Suprapubic skin (tissue), 4 donors: ENCODE measurements at regions not wholly inside any gene's neighbourhood (a gene's known extent, or its start where the extent isn't known, plus 50 kb on each side); places are given as distances from the start of the nearest gene placed in this dataset.

Experiments used
- DNase-seq, 2 donors: peaks; one replicate each; pipeline ENCODE4 v3.0.0-alpha.2; 2019; ENCODE audit warnings: low spot score in 2 of 2
- H3K27ac ChIP-seq: fragments of 200-600 bp; sonication (generic); one replicate; pipeline ENCODE4 v1.5.1; 2019
- H3K27me3 ChIP-seq: fragments of 200-600 bp; sonication (generic); one replicate; pipeline ENCODE4 v1.5.1; 2019
- H3K36me3 ChIP-seq: fragments of 200-600 bp; sonication (generic); one replicate; pipeline ENCODE4 v1.5.1; 2019
- H3K4me1 ChIP-seq: fragments of 200-600 bp; sonication (generic); one replicate; pipeline ENCODE4 v1.5.1; 2019
- H3K4me3 ChIP-seq: fragments of 200-600 bp; sonication (generic); one replicate; pipeline ENCODE4 v1.5.1; 2019; ENCODE audit warnings: mild to moderate bottlenecking
- H3K9me3 ChIP-seq: fragments of 200-600 bp; sonication (generic); one replicate; pipeline ENCODE4 v1.5.1; 2019
- EP300 ChIP-seq: sonication (generic); formaldehyde crosslinking; IDR thresholded peaks from one replicate; pipeline ENCODE4 v1.6.1; 2017; ENCODE audit warnings: antibody characterized with exemption
- POLR2A ChIP-seq, 2 donors: fragments of 450-650 bp; IDR thresholded peaks; one replicate each; pipeline ENCODE4 v1.6.1; 2017; ENCODE audit warnings: antibody characterized with exemption in 2 of 2, mild to moderate bottlenecking in 2 of 2, moderate library complexity in 2 of 2
- POLR2AphosphoS5 ChIP-seq, 3 donors: sonication (generic); formaldehyde crosslinking; IDR thresholded peaks; one replicate each; pipeline ENCODE4 v1.6.1; 2017; ENCODE audit warnings: antibody characterized with exemption in 3 of 3
- WGBS: methylation state at CpG from one replicate; pipeline ENCODE4 v1.1.5; 2018; 5-methylcytosine and 5-hydroxymethylcytosine counted together
- TF ChIP-seq, protein P1 (sequence below), 2 donors: fragments of 200-600 bp in 1 of 2; fragments of 450-650 bp in 1 of 2; sonication (generic) in 1 of 2; IDR thresholded peaks; one replicate each; pipeline ENCODE4 v1.5.1; 2016 to 2019; ENCODE audit warnings: antibody characterized with exemption in 2 of 2, mild to moderate bottlenecking in 1 of 2, moderate library complexity in 1 of 2

DNA sequence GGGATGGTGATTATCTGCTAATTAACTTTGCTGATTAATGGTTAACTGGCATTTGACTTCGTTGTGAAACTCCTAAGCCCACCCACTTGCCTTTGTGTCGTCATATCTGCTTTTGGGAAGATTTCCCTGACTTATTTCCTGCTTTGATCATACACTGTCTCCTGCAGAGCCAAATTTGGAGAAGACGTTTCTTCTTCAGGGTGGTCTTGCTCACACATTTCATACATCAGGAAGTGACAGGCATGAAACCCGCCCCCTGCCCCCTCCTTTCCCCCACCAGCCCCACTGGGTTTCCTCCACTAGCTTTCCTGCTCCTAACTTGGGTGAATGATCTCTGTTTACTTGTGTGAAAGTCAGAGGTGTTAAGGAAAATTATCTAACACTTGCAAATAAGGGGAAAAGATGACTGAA, 300.1 kb downstream of the TSN start:
- Histone ChIP-seq H3K27ac (no peak overlapping the region), H3K4me3 (no peak overlapping the region), H3K9me3 (no peaks in the 10 kb centered on the region), H3K27me3 (no peaks in the 10 kb centered on the region), H3K36me3 (no peaks in the 10 kb centered on the region), H3K4me1 (no peaks in the 10 kb centered on the region)
- TF ChIP-seq EP300 (no peak), POLR2AphosphoS5 (IDR thresholded peaks at IDR 0.05) (no peak), POLR2A (IDR thresholded peaks at IDR 0.05) (no peak)
- TF ChIP-seq, protein P1, sequence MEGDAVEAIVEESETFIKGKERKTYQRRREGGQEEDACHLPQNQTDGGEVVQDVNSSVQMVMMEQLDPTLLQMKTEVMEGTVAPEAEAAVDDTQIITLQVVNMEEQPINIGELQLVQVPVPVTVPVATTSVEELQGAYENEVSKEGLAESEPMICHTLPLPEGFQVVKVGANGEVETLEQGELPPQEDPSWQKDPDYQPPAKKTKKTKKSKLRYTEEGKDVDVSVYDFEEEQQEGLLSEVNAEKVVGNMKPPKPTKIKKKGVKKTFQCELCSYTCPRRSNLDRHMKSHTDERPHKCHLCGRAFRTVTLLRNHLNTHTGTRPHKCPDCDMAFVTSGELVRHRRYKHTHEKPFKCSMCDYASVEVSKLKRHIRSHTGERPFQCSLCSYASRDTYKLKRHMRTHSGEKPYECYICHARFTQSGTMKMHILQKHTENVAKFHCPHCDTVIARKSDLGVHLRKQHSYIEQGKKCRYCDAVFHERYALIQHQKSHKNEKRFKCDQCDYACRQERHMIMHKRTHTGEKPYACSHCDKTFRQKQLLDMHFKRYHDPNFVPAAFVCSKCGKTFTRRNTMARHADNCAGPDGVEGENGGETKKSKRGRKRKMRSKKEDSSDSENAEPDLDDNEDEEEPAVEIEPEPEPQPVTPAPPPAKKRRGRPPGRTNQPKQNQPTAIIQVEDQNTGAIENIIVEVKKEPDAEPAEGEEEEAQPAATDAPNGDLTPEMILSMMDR (IDR thresholded peaks at IDR 0.05), result no peak
- DNase-seq, result no peak
- 11% methylated on average over 4 of the region's 4 CpGs for WGBS

DNA sequence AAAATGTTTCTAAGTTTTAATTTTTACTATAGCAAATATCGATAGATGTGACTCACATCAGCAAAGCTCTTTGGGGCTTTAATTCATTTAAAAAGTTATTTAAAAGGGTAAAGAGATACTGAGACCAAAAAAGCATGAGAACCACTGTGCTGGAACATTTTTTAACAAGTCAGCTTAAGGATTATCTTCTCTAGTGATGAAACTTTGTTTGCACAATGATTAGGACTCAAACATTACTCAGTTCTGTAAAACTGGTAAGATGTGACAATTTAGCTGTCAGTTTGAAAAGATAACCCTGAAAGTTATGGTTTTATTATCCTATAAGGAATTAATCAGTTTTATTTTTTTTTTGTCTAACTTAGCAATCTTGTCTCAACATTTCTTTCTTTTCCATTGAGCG, 301.4 kb downstream of the TSN start:
- Histone ChIP-seq H3K27me3 (no peaks in the 10 kb centered on the region), H3K27ac (no peak overlapping the region), H3K36me3 (no peaks in the 10 kb centered on the region), H3K4me3 (no peak overlapping the region), H3K4me1 (no peaks in the 10 kb centered on the region), H3K9me3 (no peaks in the 10 kb centered on the region)
- no peak for DNase-seq
- 71% methylated on average over 2 of the region's 2 CpGs for WGBS
- no peak for TF ChIP-seq POLR2A (IDR thresholded peaks at IDR 0.05)

DNA sequence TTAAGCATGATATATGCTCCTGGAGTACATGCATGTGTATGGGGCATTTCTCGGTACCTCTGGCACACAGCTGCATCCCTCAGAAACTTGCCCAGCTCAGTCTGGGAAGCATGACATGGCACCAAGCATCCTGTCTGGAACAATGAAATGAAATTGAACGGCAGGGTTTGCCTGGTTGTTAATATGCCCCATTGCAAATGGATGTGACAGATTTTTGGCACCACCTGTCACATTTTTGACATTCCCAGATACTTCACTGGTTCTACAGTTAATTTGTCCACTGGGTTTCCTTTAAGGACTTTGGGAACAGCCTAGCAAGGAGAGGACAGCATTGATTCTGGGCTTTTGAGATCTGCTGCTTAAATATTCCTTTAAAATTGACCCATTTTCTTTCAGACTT, 305.8 kb downstream of the TSN start:
- Histone ChIP-seq H3K27me3 (no peaks in the 10 kb centered on the region), H3K4me1 (no peaks in the 10 kb centered on the region), H3K27ac (no peak overlapping the region), H3K9me3 (no peaks in the 10 kb centered on the region), H3K4me3 (no peak overlapping the region), H3K36me3 (no peaks in the 10 kb centered on the region)
- TF ChIP-seq POLR2AphosphoS5 (IDR thresholded peaks at IDR 0.05) (no peak), EP300 (no peak), POLR2A (IDR thresholded peaks at IDR 0.05) (no peak)
- TF ChIP-seq, protein P1 (IDR thresholded peaks at IDR 0.05), result no peak
- DNase-seq, result no peak
- WGBS, result 29% methylated on average over 2 of the region's 2 CpGs

DNA sequence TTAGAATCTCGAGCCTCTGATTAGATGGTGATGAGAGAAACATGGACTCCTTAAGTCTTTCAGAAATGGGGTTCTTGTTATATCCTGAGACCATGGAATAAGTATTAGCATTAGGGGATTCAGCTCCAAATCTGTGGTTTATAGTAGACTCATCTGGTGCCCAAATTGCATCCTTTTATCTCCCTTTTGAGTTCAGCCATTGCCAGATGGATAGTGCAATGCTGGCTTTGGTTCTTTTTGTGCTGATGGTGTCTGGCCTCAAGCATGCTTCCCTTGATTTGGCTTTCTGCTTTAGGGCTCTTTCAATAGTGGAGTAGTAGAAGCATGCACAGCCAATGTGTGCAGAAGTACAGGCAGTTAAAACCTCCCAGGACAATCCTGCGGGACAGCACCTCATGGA, 306.4 kb downstream of the TSN start:
- Histone ChIP-seq H3K27ac (no peak overlapping the region), H3K4me1 (no peaks in the 10 kb centered on the region), H3K9me3 (no peaks in the 10 kb centered on the region), H3K36me3 (no peaks in the 10 kb centered on the region), H3K4me3 (no peak overlapping the region), H3K27me3 (no peaks in the 10 kb centered on the region)
- TF ChIP-seq POLR2AphosphoS5 (IDR thresholded peaks at IDR 0.05) (no peak), EP300 (no peak), POLR2A (IDR thresholded peaks at IDR 0.05) (no peak)
- TF ChIP-seq, protein P1 (IDR thresholded peaks at IDR 0.05), result no peak
- WGBS, result 65% methylated on average over 2 of the region's 2 CpGs
- no peak for DNase-seq

DNA sequence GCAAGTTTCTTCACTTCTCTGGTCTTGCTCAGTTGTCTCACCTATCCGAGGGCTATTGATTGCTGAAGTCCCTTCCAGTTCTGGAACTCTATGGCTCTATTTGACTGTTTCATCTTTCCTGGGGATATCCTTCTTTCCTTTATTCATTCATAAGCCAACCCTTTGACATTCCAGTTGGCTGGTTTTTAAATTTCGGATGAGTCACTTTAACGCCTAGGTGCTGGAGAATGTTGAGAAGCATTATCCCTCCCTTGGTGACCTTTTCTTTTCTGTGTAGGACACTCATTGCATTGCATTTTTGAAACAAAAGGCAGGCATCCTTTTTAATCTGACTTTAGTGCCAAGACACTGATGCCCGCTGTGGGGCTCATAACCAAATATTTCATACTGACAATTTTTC, 307.1 kb downstream of the TSN start:
- Histone ChIP-seq H3K9me3 (no peaks in the 10 kb centered on the region), H3K27me3 (no peaks in the 10 kb centered on the region), H3K4me3 (no peak overlapping the region), H3K27ac (no peak overlapping the region), H3K36me3 (no peaks in the 10 kb centered on the region), H3K4me1 (no peaks in the 10 kb centered on the region)
- TF ChIP-seq, protein P1 (IDR thresholded peaks at IDR 0.05), result no peak
- TF ChIP-seq EP300 (no peak), POLR2AphosphoS5 (IDR thresholded peaks at IDR 0.05) (no peak), POLR2A (IDR thresholded peaks at IDR 0.05) (no peak)
- WGBS, result 68% methylated on average over 4 of the region's 4 CpGs
- no peak for DNase-seq

DNA sequence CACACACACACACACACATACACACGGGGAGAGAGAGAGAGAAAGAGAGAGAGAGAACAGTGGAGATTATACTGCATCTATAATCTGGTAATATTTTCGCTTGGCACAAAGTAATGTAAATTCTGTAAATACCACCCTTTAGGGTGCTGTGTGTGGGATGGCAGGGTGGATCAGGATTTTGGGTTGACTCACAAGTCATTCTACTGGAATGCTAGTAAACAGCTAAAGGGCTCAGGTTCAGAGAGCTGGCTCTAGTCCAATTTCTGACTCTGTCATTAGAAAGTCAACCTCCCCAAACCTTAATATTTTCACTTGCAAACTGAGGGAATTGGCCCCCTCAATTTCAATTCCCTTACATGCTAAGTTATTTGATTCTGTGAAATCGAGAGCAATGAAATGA, 308.3 kb downstream of the TSN start:
- no peaks in the 10 kb centered on the region for H3K27me3 ChIP-seq
- no peak for TF ChIP-seq POLR2A (IDR thresholded peaks at IDR 0.05)
- TF ChIP-seq POLR2AphosphoS5 (IDR thresholded peaks at IDR 0.05), result no peak
- TF ChIP-seq, protein P1 (IDR thresholded peaks at IDR 0.05), result no peak
- no peak for TF ChIP-seq EP300
- 67% methylated on average over 3 of the region's 3 CpGs for WGBS

More for the DNA sequence above, 308.3 kb downstream of the TSN start:
- H3K4me3 ChIP-seq, result no peak overlapping the region
- no peaks in the 10 kb centered on the region for H3K36me3 ChIP-seq
- H3K9me3 ChIP-seq, result no peaks in the 10 kb centered on the region
- H3K27ac ChIP-seq, result no peak overlapping the region
- no peak for DNase-seq
- no peaks in the 10 kb centered on the region for H3K4me1 ChIP-seq
